ENCODE measurements at regions not wholly inside any gene's neighbourhood (a gene's known extent, or its start where the extent isn't known, plus 50 kb on each side); places are given as distances from the start of the nearest gene placed in this dataset.
"Not testable (repeated sequence)": the region's sequence is repeated elsewhere in the genome, so short reads cannot be mapped to it uniquely, and the experiment has no call there.

DNA sequence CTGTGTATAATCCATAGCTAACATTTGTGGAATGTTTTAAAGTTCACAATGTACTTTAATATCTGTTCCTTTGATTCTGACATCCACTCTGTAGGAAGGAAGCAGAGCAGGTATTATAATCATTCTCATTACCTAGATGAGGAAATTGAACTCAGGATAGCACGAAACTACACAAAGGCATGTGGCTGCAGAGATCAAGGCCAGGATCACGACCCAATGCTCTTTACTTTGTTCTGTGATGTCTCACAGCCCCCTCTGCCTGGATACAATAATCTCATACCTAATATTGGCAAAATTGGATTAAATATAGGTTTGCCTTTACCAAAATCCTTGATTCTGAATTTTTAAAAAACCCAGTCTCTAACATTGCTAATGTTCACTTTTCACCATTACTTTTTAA is 298.0 kb upstream of the KITLG start:
- no peaks in the 10 kb centered on the region for H3K4me1 ChIP-seq (ENCODE audit: control insufficient read depth in 1 of 2, insufficient read depth in 2 of 2, low read length in 2 of 2)
- no peak overlapping the region for H3K4me3 ChIP-seq (ENCODE audit: low read depth in 1 of 2, low read length in 2 of 2)
- no peaks in the 10 kb centered on the region for H3K36me3 ChIP-seq (ENCODE audit: control insufficient read depth in 1 of 2, insufficient read depth in 2 of 2, low read length in 2 of 2)
- H3K9me3 ChIP-seq (ENCODE audit: control insufficient read depth in 1 of 2, low read length in 2 of 2) = no peaks in the 10 kb centered on the region
- no peak overlapping the region for H3K27ac ChIP-seq (ENCODE audit: low read length)
- H3K27me3 ChIP-seq (ENCODE audit: low read depth, low read length) = no peaks in the 10 kb centered on the region

DNA sequence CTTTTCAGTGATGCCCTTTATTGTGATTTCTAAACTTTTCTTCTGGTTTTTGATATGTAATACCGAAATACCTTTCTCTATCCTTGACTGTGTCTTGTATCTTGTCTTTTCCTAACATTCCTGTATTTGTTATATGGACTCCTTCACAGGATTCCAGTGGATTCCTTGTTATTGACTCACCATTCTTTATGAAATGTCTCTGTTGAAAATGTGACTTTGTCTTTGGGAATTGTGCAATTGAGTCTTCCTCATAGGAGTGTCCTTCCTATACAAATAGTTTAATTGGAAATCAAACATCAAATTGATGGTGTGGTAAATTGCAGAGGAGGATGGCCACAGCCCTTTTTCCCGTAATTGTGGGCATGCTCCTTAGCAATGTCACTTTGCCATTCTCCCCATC is 296.6 kb upstream of the KITLG start:
- no peaks in the 10 kb centered on the region for H3K4me1 ChIP-seq (ENCODE audit: control insufficient read depth in 1 of 2, insufficient read depth in 2 of 2, low read length in 2 of 2)
- no peak overlapping the region for H3K27ac ChIP-seq (ENCODE audit: low read length)
- no peaks in the 10 kb centered on the region for H3K27me3 ChIP-seq (ENCODE audit: low read depth, low read length)
- H3K9me3 ChIP-seq (ENCODE audit: control insufficient read depth in 1 of 2, low read length in 2 of 2) = no peaks in the 10 kb centered on the region
- H3K4me3 ChIP-seq (ENCODE audit: low read depth in 1 of 2, low read length in 2 of 2) = no peak overlapping the region
- no peaks in the 10 kb centered on the region for H3K36me3 ChIP-seq (ENCODE audit: control insufficient read depth in 1 of 2, insufficient read depth in 2 of 2, low read length in 2 of 2)

DNA sequence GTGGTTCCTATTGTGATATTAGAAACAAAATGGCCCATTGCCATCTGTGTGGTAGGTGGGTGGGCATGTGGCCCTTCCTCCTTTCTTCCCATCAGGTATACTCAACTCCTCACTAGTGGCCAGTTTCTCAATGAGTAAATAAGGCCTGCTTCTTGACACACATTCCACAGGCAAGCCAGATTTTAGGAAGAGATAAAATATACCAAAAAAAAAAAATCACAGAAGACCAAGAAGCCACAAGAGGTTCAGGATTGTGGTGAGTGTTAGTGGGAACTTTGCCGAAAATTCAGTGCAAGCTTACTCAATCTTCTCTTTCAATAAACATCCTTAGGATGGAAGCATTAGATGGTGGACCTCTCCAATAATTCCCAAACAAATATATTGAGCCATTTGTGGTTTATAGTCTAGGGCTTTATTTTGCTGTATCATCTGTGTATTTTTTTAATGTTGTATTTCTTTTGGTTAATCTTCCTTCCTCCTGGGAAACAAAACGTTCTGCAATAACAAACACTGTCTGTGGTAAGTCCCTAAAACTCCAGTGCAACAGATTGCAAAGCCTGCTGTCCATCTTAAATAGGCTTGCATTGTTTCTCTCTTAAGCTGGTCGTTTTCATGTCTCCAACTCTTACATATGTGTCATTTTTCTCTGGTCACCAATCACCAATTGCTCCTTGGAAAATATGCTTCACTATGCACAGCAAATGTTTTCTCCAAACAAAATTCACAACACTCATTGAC is 289.9 kb upstream of the KITLG start:
- no peak overlapping the region for H3K4me3 ChIP-seq (ENCODE audit: low read depth in 1 of 2, low read length in 2 of 2)
- H3K36me3 ChIP-seq (ENCODE audit: control insufficient read depth in 1 of 2, insufficient read depth in 2 of 2, low read length in 2 of 2) = no peaks in the 10 kb centered on the region
- peaks cover 0 to 17% of the 10 kb centered on the region in 2 donors for H3K4me1 ChIP-seq (ENCODE audit: control insufficient read depth in 1 of 2, insufficient read depth in 2 of 2, low read length in 2 of 2)
- H3K27ac ChIP-seq (ENCODE audit: low read length) = no peak overlapping the region
- H3K27me3 ChIP-seq (ENCODE audit: low read depth, low read length) = no peaks in the 10 kb centered on the region
- no peaks in the 10 kb centered on the region for H3K9me3 ChIP-seq (ENCODE audit: control insufficient read depth in 1 of 2, low read length in 2 of 2)

DNA sequence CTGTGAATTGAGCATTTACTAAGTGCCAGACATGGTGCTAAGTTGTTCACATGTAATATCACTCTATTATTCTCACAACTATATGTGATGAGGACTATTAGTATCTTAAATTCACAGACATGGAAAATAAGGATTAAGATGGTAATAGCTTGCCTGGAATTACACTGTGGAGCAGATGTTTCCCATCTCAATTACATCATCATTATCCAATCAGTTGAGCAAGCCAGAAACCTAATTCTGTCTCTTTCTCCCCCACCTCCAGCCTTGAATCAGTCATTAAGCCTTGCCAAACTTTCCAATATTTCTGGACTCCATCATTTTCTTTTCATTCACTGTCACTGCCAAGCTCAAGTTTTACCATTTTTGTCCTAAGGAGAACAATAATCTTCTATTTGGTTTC is 287.8 kb upstream of the KITLG start:
- H3K4me1 ChIP-seq (ENCODE audit: control insufficient read depth in 1 of 2, insufficient read depth in 2 of 2, low read length in 2 of 2) = peaks cover 0 to 17% of the 10 kb centered on the region in 2 donors
- no peaks in the 10 kb centered on the region for H3K9me3 ChIP-seq (ENCODE audit: control insufficient read depth in 1 of 2, low read length in 2 of 2)
- no peaks in the 10 kb centered on the region for H3K27me3 ChIP-seq (ENCODE audit: low read depth, low read length)
- no peaks in the 10 kb centered on the region for H3K36me3 ChIP-seq (ENCODE audit: control insufficient read depth in 1 of 2, insufficient read depth in 2 of 2, low read length in 2 of 2)
- no peak overlapping the region for H3K4me3 ChIP-seq (ENCODE audit: low read depth in 1 of 2, low read length in 2 of 2)
- H3K27ac ChIP-seq (ENCODE audit: low read length) = no peak overlapping the region

DNA sequence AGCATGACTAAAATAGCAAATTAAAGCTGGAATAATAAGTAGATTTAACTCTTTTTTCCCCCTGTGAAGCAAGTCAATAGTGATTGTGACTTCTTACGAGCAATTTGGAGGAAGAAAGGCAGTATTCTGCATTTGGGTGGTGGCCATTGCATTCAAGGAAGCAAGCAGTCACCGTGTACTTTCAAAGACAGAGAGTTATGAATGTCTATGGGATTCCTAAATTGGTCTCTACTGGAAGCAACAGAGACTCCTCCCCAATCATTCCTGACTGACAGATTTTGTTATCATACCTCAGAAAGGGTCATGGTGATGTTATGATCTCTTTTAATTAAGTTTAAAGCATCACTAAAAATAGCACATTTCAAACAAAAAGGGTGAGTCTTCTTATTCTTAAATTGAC is 287.2 kb upstream of the KITLG start:
- no peaks in the 10 kb centered on the region for H3K9me3 ChIP-seq (ENCODE audit: control insufficient read depth in 1 of 2, low read length in 2 of 2)
- no peak overlapping the region for H3K4me3 ChIP-seq (ENCODE audit: low read depth in 1 of 2, low read length in 2 of 2)
- no peaks in the 10 kb centered on the region for H3K27me3 ChIP-seq (ENCODE audit: low read depth, low read length)
- peaks cover 0 to 17% of the 10 kb centered on the region in 2 donors for H3K4me1 ChIP-seq (ENCODE audit: control insufficient read depth in 1 of 2, insufficient read depth in 2 of 2, low read length in 2 of 2)
- no peaks in the 10 kb centered on the region for H3K36me3 ChIP-seq (ENCODE audit: control insufficient read depth in 1 of 2, insufficient read depth in 2 of 2, low read length in 2 of 2)
- no peak overlapping the region for H3K27ac ChIP-seq (ENCODE audit: low read length)

DNA sequence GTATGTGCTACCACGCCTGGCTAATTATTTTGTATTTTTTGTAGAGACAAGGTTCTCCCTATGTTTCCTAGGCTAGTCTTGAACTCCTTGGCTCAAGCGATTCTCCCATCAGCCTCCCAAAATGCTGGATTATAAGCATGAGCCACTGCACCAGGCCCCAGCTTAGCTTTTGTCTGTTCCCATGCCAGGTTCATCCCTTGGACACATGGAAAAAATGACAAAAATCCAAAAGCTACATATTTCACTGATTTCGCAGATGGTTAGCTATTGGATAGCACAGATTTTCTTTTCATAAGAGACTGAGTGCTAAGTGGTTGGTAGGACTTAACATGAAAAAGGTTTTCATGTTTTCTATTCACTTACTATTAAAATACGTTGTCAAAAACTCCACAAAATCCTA is 286.6 kb upstream of the KITLG start:
- Histone ChIP-seq H3K27ac (ENCODE audit: low read length) (no peak overlapping the region), H3K27me3 (ENCODE audit: low read depth, low read length) (no peaks in the 10 kb centered on the region), H3K9me3 (ENCODE audit: control insufficient read depth in 1 of 2, low read length in 2 of 2) (no peaks in the 10 kb centered on the region), H3K4me1 (ENCODE audit: control insufficient read depth in 1 of 2, insufficient read depth in 2 of 2, low read length in 2 of 2) (peaks cover 0 to 17% of the 10 kb centered on the region in 2 donors), H3K36me3 (ENCODE audit: control insufficient read depth in 1 of 2, insufficient read depth in 2 of 2, low read length in 2 of 2) (no peaks in the 10 kb centered on the region), H3K4me3 (ENCODE audit: low read depth in 1 of 2, low read length in 2 of 2) (no peak overlapping the region)

DNA sequence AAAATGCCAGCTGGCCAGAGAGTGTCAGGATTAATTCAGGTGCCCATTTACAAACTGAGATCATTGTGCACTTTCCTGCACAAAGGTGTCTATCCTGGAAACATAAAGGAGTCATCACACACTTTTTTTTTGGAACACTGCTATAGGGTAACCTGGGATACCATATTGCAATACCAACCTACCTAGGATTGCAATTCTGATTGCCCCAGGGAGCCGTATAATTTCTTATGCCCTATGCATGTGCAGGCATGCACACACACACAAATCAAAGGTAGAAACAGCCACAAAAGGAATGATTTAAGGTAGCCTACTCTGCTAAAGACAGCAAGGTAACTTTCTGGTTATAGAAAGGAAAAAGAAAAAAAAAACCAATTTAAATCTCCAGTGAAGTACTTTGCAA is 285.3 kb upstream of the KITLG start:
- Histone ChIP-seq H3K27me3 (ENCODE audit: low read depth, low read length) (no peaks in the 10 kb centered on the region), H3K36me3 (ENCODE audit: control insufficient read depth in 1 of 2, insufficient read depth in 2 of 2, low read length in 2 of 2) (no peaks in the 10 kb centered on the region), H3K27ac (ENCODE audit: low read length) (no peak overlapping the region), H3K4me1 (ENCODE audit: control insufficient read depth in 1 of 2, insufficient read depth in 2 of 2, low read length in 2 of 2) (peaks cover 0 to 17% of the 10 kb centered on the region in 2 donors), H3K4me3 (ENCODE audit: low read depth in 1 of 2, low read length in 2 of 2) (no peak overlapping the region), H3K9me3 (ENCODE audit: control insufficient read depth in 1 of 2, low read length in 2 of 2) (no peaks in the 10 kb centered on the region)

DNA sequence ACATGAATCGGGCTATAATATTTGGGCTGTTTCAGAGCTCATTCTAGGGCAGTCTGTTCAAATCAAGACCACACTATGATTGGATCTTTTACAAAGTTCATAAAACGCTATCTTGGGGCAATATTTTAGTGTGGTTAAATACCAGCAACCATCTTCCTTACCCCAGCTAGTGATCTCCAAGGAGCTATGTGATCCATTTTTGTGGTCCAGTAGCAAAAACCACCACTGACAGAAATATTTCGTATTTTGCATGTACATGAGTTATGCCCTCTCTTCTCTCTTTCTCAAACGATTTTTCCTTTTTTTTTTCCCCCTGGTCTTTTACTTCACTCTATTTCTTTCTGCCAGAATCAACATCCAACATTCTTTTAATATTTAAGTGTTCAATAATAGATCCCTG is 280.6 kb upstream of the KITLG start:
- Histone ChIP-seq H3K4me3 (ENCODE audit: low read depth in 1 of 2, low read length in 2 of 2) (no peak overlapping the region), H3K36me3 (ENCODE audit: control insufficient read depth in 1 of 2, insufficient read depth in 2 of 2, low read length in 2 of 2) (no peaks in the 10 kb centered on the region), H3K27ac (ENCODE audit: low read length) (no peak overlapping the region), H3K27me3 (ENCODE audit: low read depth, low read length) (no peaks in the 10 kb centered on the region), H3K4me1 (ENCODE audit: control insufficient read depth in 1 of 2, insufficient read depth in 2 of 2, low read length in 2 of 2) (no peaks in the 10 kb centered on the region), H3K9me3 (ENCODE audit: control insufficient read depth in 1 of 2, low read length in 2 of 2) (no peaks in the 10 kb centered on the region)

DNA sequence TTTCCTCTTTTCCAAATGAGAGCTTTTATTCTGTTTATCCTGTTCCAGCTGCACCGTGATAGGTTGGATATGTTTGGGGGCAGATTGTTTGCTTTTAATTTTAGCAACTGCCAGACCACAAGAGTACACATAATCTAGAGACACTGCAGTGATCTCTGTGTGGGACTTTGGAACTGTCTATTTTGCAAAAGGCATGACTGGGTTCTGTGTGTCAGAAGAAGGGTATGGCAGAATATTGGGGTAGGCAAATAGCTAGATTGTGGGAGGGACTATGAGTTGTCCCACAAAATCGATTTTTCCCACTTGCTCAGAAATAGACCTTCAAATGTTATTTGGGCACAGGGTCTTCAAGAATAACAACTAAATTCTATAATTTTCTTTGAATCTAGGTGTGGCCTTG is 275.9 kb upstream of the KITLG start:
- no peaks in the 10 kb centered on the region for H3K36me3 ChIP-seq (ENCODE audit: control insufficient read depth in 1 of 2, insufficient read depth in 2 of 2, low read length in 2 of 2)
- no peaks in the 10 kb centered on the region for H3K9me3 ChIP-seq (ENCODE audit: control insufficient read depth in 1 of 2, low read length in 2 of 2)
- no peak overlapping the region for H3K4me3 ChIP-seq (ENCODE audit: low read depth in 1 of 2, low read length in 2 of 2)
- no peaks in the 10 kb centered on the region for H3K27me3 ChIP-seq (ENCODE audit: low read depth, low read length)
- no peaks in the 10 kb centered on the region for H3K4me1 ChIP-seq (ENCODE audit: control insufficient read depth in 1 of 2, insufficient read depth in 2 of 2, low read length in 2 of 2)
- H3K27ac ChIP-seq (ENCODE audit: low read length) = no peak overlapping the region

DNA sequence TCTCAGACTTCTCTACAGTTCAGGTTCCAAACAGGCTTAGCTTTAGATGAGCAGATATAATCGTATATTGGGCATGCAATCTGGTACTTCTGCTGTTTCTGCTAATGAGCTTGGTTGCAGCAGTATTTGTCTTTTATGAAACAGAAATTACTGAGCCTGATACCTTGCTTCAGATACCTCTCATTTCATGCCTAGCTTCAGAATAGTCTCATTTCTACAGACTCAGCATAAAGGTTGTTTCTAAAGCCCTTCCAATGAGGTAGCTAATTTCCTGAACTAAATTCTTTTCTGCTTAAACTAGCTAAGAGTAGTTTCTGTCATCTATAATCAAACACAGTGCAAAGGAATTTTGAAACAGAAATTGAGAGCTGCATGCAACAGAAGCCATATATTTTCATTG is 275.0 kb upstream of the KITLG start:
- Histone ChIP-seq H3K27me3 (ENCODE audit: low read depth, low read length) (no peaks in the 10 kb centered on the region), H3K9me3 (ENCODE audit: control insufficient read depth in 1 of 2, low read length in 2 of 2) (no peaks in the 10 kb centered on the region), H3K4me1 (ENCODE audit: control insufficient read depth in 1 of 2, insufficient read depth in 2 of 2, low read length in 2 of 2) (no peaks in the 10 kb centered on the region)

DNA sequence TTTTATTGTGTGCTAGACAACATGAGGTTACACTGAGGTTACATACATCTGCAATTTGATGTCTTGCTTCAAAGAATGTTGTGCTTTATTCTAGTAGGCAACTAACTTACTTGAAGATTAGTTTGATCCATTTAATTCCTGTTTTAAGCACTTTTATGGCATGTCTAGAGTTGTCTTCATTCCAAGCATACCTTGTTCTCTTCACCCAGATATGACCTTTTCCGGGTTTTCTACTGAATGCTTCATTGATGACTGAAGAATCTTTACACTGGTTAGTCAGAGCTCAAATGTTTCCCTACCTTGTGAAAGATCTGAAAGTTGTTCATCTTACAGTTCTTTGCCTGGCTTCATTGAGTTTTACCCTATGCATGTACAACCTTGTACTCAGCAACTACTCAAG is 274.0 kb upstream of the KITLG start:
- Histone ChIP-seq H3K9me3 (ENCODE audit: control insufficient read depth in 1 of 2, low read length in 2 of 2) (no peaks in the 10 kb centered on the region), H3K27ac (ENCODE audit: low read length) (no peak overlapping the region), H3K27me3 (ENCODE audit: low read depth, low read length) (no peaks in the 10 kb centered on the region), H3K4me3 (ENCODE audit: low read depth in 1 of 2, low read length in 2 of 2) (no peak overlapping the region), H3K36me3 (ENCODE audit: control insufficient read depth in 1 of 2, insufficient read depth in 2 of 2, low read length in 2 of 2) (no peaks in the 10 kb centered on the region), H3K4me1 (ENCODE audit: control insufficient read depth in 1 of 2, insufficient read depth in 2 of 2, low read length in 2 of 2) (no peaks in the 10 kb centered on the region)

More for the DNA sequence above, 275.0 kb upstream of the KITLG start:
- Histone ChIP-seq H3K4me3 (ENCODE audit: low read depth in 1 of 2, low read length in 2 of 2) (no peak overlapping the region), H3K36me3 (ENCODE audit: control insufficient read depth in 1 of 2, insufficient read depth in 2 of 2, low read length in 2 of 2) (no peaks in the 10 kb centered on the region), H3K27ac (ENCODE audit: low read length) (no peak overlapping the region)

DNA sequence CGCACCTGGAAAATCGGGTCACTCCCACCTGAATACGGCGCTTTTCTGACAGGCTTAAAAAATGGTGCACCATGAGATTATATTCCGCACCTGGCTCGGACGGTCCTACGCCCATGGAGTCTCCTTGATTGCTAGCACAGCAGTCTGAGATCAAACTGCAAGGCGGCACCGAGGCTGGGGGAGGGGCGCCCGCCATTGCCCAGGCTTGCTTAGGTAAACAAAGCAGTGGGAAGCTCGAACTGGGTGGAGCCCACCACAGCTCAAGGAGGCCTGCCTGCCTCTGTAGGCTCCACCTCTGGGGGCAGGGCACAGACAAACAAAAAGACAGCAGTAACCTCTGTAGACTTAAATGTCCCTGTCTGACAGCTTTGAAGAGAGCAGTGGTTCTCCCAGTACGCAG is 267.0 kb upstream of the KITLG start:
- H3K27me3 ChIP-seq (ENCODE audit: low read depth, low read length); H3K36me3 ChIP-seq (ENCODE audit: control insufficient read depth in 1 of 2, insufficient read depth in 2 of 2, low read length in 2 of 2); H3K4me1 ChIP-seq (ENCODE audit: control insufficient read depth in 1 of 2, insufficient read depth in 2 of 2, low read length in 2 of 2); H3K27ac ChIP-seq (ENCODE audit: low read length); H3K9me3 ChIP-seq (ENCODE audit: control insufficient read depth in 1 of 2, low read length in 2 of 2); H3K4me3 ChIP-seq (ENCODE audit: low read depth in 1 of 2, low read length in 2 of 2): not testable (repeated sequence)
